ENCODE measurements at regions not wholly inside any gene's neighbourhood (a gene's known extent, or its start where the extent isn't known, plus 50 kb on each side); places are given as distances from the start of the nearest gene placed in this dataset.

- Histone ChIP-seq H3T11ph (ENCODE audit: low read length) (no peak overlapping the region), H4K91ac (ENCODE audit: insufficient read length, low read depth, low read length) (no peak overlapping the region), H3K56ac (ENCODE audit: insufficient read length, low read depth, low read length) (no peak overlapping the region), H2AK5ac (ENCODE audit: insufficient read length, low read length) (no peak overlapping the region), H4K20me1 (ENCODE audit: control insufficient read depth, insufficient read depth, insufficient read length) (no peaks in the 10 kb centered on the region), H2BK20ac (ENCODE audit: low read depth, low read length, poor library complexity, severe bottlenecking) (no peak overlapping the region), H3K27me3 (ENCODE audit: insufficient read depth, low read length) (peaks cover 27% of the 10 kb centered on the region; the same call in 1 of the 2 replicates), H2BK5ac (ENCODE audit: insufficient read length, low read length) (no peak overlapping the region), H2BK15ac (ENCODE audit: low read depth, low read length) (no peak overlapping the region), H3K18ac (ENCODE audit: insufficient read length, low read depth, low read length) (no peak overlapping the region), H3K4me2 (ENCODE audit: insufficient read depth, insufficient read length, low read length) (no peak overlapping the region), H3K4me1 (ENCODE audit: insufficient read depth, low read length) (peaks cover 13% of the 10 kb centered on the region; the same call in 1 of the 2 replicates), H3K79me2 (ENCODE audit: insufficient read depth, low read length) (no peaks in the 10 kb centered on the region), H2BK12ac (ENCODE audit: insufficient read length, low read depth, low read length) (no peak overlapping the region), H3K14ac (ENCODE audit: insufficient read depth, low read length) (no peak overlapping the region), H3K4ac (ENCODE audit: low read depth, low read length) (no peak overlapping the region), H4K5ac (ENCODE audit: insufficient read length, low read depth, low read length) (no peak overlapping the region), H3K79me1 (ENCODE audit: insufficient read depth, low read depth, low read length, poor library complexity, severe bottlenecking) (no peaks in the 10 kb centered on the region), H2BK120ac (ENCODE audit: low read depth, low read length, poor library complexity, severe bottlenecking) (no peak overlapping the region), H3K9ac (ENCODE audit: extremely low read depth, insufficient read length, low read length) (no peak overlapping the region), H3K23ac (ENCODE audit: insufficient read length, low read depth, low read length) (no peak overlapping the region), H4K8ac (replicated peaks; ENCODE audit: insufficient read length, low read depth, low read length) (no peak overlapping the region), H3K23me2 (ENCODE audit: insufficient read length, low read depth, low read length, poor library complexity, severe bottlenecking) (peaks cover 13% of the 10 kb centered on the region), H2AFZ (ENCODE audit: low read length) (no peak overlapping the region), H3K27ac (ENCODE audit: insufficient read length, low read depth, low read length) (no peak overlapping the region), H3K9me3 (ENCODE audit: control insufficient read depth, low read depth, low read length) (no peaks in the 10 kb centered on the region)
- no peak for TF ChIP-seq CTCF (conservative IDR thresholded peaks at IDR 0.05)
- Mint-ChIP-seq H3K27ac (no peak overlapping the region), H3K4me1 (peaks cover 35 to 44% of the 10 kb centered on the region in 2 experiments), H3K36me3 (ENCODE audit: insufficient read depth in 1 of 3, low read depth in 3 of 3) (no peaks in the 10 kb centered on the region; a peak in 1 of 7 replicates), H3K27me3 (ENCODE audit: low read depth) (peaks cover 99% of the 10 kb centered on the region), H3K4me3 (no peak overlapping the region), H3K9me3 (no peaks in the 10 kb centered on the region; a peak in 2 of 5 replicates)
- DNase-seq = no peak
- WGBS (ENCODE audit: extremely low coverage, insufficient read length, low lambda C conversion rate) = no CpG with 5 or more reads among the region's 2 CpGs
These were observed 79.7 kb upstream of the FOXP4 start for GRCh38 chr6:41466437-41466990.
